Heart right ventricle (tissue), 16 donors: ENCODE measurements at regions not wholly inside any gene's neighbourhood (a gene's known extent, or its start where the extent isn't known, plus 50 kb on each side); places are given as distances from the start of the nearest gene placed in this dataset.

Experiments
- ATAC-seq, 8 donors: fragments of 200-7000 bp; cut with Tn5 transposase; one replicate each; pipeline ENCODE4 v1.9.1; 2020; ENCODE audit warnings: mild to moderate bottlenecking in 8 of 8, moderate library complexity in 8 of 8, moderate number of reproducible peaks in 1 of 8
- DNase-seq, 2 donors: peaks; one replicate each; pipeline ENCODE4 v3.0.0-alpha.2; 2020
- H3K27ac ChIP-seq, 10 donors: fragments of 200-600 bp; sonication (generic) in 2 of 10; one replicate each; pipeline versions ENCODE4 v1.5.0 to v1.8.0; 2020 to 2022; ENCODE audit warnings: mild to moderate bottlenecking in 3 of 10
- H3K27me3 ChIP-seq, 7 donors: fragments of 200-600 bp; one replicate each; pipeline ENCODE4 v1.8.0; 2021 to 2022; ENCODE audit warnings: mild to moderate bottlenecking in 2 of 7
- H3K36me3 ChIP-seq, 9 donors: fragments of 200-600 bp; sonication (generic) in 1 of 9; one replicate each; pipeline versions ENCODE4 v1.5.0 to v1.8.0; 2020 to 2022; ENCODE audit warnings: mild to moderate bottlenecking in 2 of 9
- H3K4me1 ChIP-seq, 9 donors: fragments of 200-600 bp; sonication (generic) in 1 of 9; one replicate each; pipeline versions ENCODE4 v1.5.0 to v1.8.0; 2020 to 2022; ENCODE audit warnings: mild to moderate bottlenecking in 4 of 9
- H3K4me3 ChIP-seq, 10 donors: fragments of 200-600 bp; sonication (generic) in 2 of 10; one replicate each; pipeline versions ENCODE4 v1.5.0 to v1.8.0; 2020 to 2022; ENCODE audit warnings: mild to moderate bottlenecking in 7 of 10, moderate library complexity in 2 of 10
- H3K9me3 ChIP-seq, 11 donors: fragments of 200-600 bp in 10 of 11; sonication (generic) in 2 of 11; one replicate each; pipeline versions ENCODE4 v1.5.0 to v1.8.0; 2013 to 2022; ENCODE audit warnings: mild to moderate bottlenecking in 2 of 11, control low read depth in 1 of 11, moderate library complexity in 1 of 11
- CTCF ChIP-seq, 9 donors: fragments of 200-600 bp; sonication (generic) in 2 of 9; IDR thresholded peaks; one replicate each; pipeline versions ENCODE4 v1.5.0 to v1.8.0; 2021 to 2022; ENCODE audit warnings: antibody characterized with exemption in 9 of 9, mild to moderate bottlenecking in 5 of 9, moderate library complexity in 1 of 9
- WGBS, 2 donors: extraction: QIAGEN DNeasy Blood & Tissue Kit; methylation state at CpG; one replicate each; pipeline ENCODE4 v1.1.7; 2013; ENCODE audit warnings: inconsistent platforms in 1 of 2; 5-methylcytosine and 5-hydroxymethylcytosine counted together
- intact Hi-C, 10 donors: fragments of 100-400 bp; cut with DNase I; formaldehyde crosslinking; loops; one replicate each; pipeline versions ENCODE4 v1.11.1 to v1.14.2; 2022
- donor health status: Arrhythmogenic right ventricular cardiomyopathy.
- donor health status: ischemic (EF 13 %, LVEDD 7.1; RV severe dilation, severe dysfunction).
- donor health status: healthy with polysubstance abuse.
- donor health status: DM: no; HTN: yes; CAD: no.
- donor health status: DM: no; HTN: no; CAD: no.
- donor health status: ischemic (EF 25% LVEDD 6.9; RV normal size, moderate dysfunction).
- donor health status: ischemic (EF 25% LVEDD 5.7; RV mildly dilated, moderate dysfunction).
- donor health status: healthy.
- donor health status: DM: yes; HTN: yes; CAD: no.
- donor health status: Ischemic cardiomyopathy.
- donor health status: ischemic (EF 35%, LVEDD 5.7; RV mildly dilated, moderate dysfunction).
- donor health status: nonischemic (EF 11% LVEDD 7.7; RV severe dilation, severe dysfunction).
- donor health status: DM: yes; HTN: yes; CAD: no.
- donor health status: PGD.
- donor health status: ischemic (EF 29% LVEDD 5.4; RV normal size, mild dysfunction).
- donor health status: nonischemic (EF 23%, LVEDD 6.1; RV moderate dilation, normal function).

GRCh38 chr15:68512052-68512451 is 66.7 kb upstream of the CORO2B start:
- no peak overlapping the region for H3K4me3 ChIP-seq
- DNase-seq (no peak), ATAC-seq (peak in 1 of 8 donors; percentile 5)
- no peak for TF ChIP-seq CTCF (IDR thresholded peaks at IDR 0.05)
- H3K4me1 ChIP-seq, result peaks cover 0 to 33% (median 15%) of the 10 kb centered on the region in 9 donors
- peak overlapping the region in 6 of 10 donors; percentile 40 to 75 (median 66) for H3K27ac ChIP-seq
- H3K9me3 ChIP-seq, result peaks cover 0 to 12% (median 6%) of the 10 kb centered on the region in 11 donors
- no peaks in the 10 kb centered on the region for H3K27me3 ChIP-seq
- no peaks in the 10 kb centered on the region for H3K36me3 ChIP-seq
- 73% methylated on average over 7 of the region's 7 CpGs for WGBS, 2 donors
- intact Hi-C loops, result loop anchor here in 1 of 10 donors (10.0 kb wide), 1 partner anchor 57 kb away; no protein-coding TSS in a partner anchor

- Histone ChIP-seq H3K4me3 (no peak overlapping the region), H3K27ac (peak overlapping the region in 5 of 10 donors; percentile 40 to 75 (median 65)), H3K36me3 (no peaks in the 10 kb centered on the region), H3K4me1 (peaks cover under 1 to 39% (median 21%) of the 10 kb centered on the region in 9 donors), H3K27me3 (no peaks in the 10 kb centered on the region), H3K9me3 (peaks cover 0 to 12% (median 6%) of the 10 kb centered on the region in 11 donors)
- no peak for DNase-seq
- WGBS, 2 donors, result 56 to 79% methylated on average over 3 of the region's 3 CpGs
- peak in 3 of 8 donors; percentile 22 to 34 (median 29) for ATAC-seq
- TF ChIP-seq CTCF (IDR thresholded peaks at IDR 0.05), result no peak
- intact Hi-C loops, result loop anchor here in 1 of 10 donors (10.0 kb wide), 1 partner anchor 58 kb away; no protein-coding TSS in a partner anchor
These were observed 66.2 kb upstream of the CORO2B start for GRCh38 chr15:68512598-68512997.

- intact Hi-C loops, result loop anchor here in 1 of 10 donors (10.0 kb wide), 1 partner anchor 61 kb away; no protein-coding TSS in a partner anchor
- H3K27ac ChIP-seq, result no peak overlapping the region
- 90 to 93% methylated on average over 6 of the region's 6 CpGs for WGBS, 2 donors
These were observed 63.3 kb upstream of the CORO2B start for GRCh38 chr15:68515371-68516095.

More at GRCh38 chr15:68515371-68516095, 63.3 kb upstream of the CORO2B start:
- peaks cover 0 to 12% (median 6%) of the 10 kb centered on the region in 11 donors for H3K9me3 ChIP-seq
- TF ChIP-seq CTCF (IDR thresholded peaks at IDR 0.05), result no peak
- H3K4me1 ChIP-seq, result peaks cover 3 to 46% (median 23%) of the 10 kb centered on the region in 9 donors
- H3K27me3 ChIP-seq, result no peaks in the 10 kb centered on the region
- DNase-seq, result no peak
- no peak overlapping the region for H3K4me3 ChIP-seq
- peak in 1 of 8 donors; percentile 19 for ATAC-seq
- no peaks in the 10 kb centered on the region for H3K36me3 ChIP-seq
